ENCODE measurements at regions not wholly inside any gene's neighbourhood (a gene's known extent, or its start where the extent isn't known, plus 50 kb on each side); places are given as distances from the start of the nearest gene placed in this dataset.

GRCh38 chr5:2432076-2432920, 319.2 kb downstream of the IRX2 start:
- Histone ChIP-seq H3K4me1 (no peaks in the 10 kb centered on the region), H3K9me3 (no peaks in the 10 kb centered on the region), H3K27me3 (peaks cover 0 to 3% (median 1%) of the 10 kb centered on the region in 4 donors), H3K36me3 (no peaks in the 10 kb centered on the region), H3K27ac (no peak overlapping the region), H3K4me3 (no peak overlapping the region)
- intact Hi-C loops (cut with DNase I) = no loop called here
- DNase-seq = no peak
- 47 to 57% methylated on average over 14 of the region's 14 CpGs for WGBS, 2 donors
- ATAC-seq = no peak
- no peak for FAIRE-seq
- no peak for TF ChIP-seq CTCF (IDR thresholded peaks at IDR 0.05)

GRCh38 chr5:2430606-2431005, 320.9 kb downstream of the IRX2 start:
- Histone ChIP-seq H3K4me1 (no peaks in the 10 kb centered on the region), H3K4me3 (no peak overlapping the region), H3K9me3 (no peaks in the 10 kb centered on the region), H3K27me3 (peaks cover 0 to 4% (median 0%) of the 10 kb centered on the region in 4 donors), H3K36me3 (no peaks in the 10 kb centered on the region), H3K27ac (no peak overlapping the region)
- ATAC-seq (no peak), FAIRE-seq (no peak), DNase-seq (no peak)
- WGBS, 2 donors = 49 to 60% methylated on average over 5 of the region's 5 CpGs
- intact Hi-C loops (cut with DNase I) = no loop called here
- no peak for TF ChIP-seq CTCF (IDR thresholded peaks at IDR 0.05)

- FAIRE-seq (no peak), DNase-seq (no peak), ATAC-seq (no peak)
- Histone ChIP-seq H3K27me3 (peaks cover 0 to 4% (median 0%) of the 10 kb centered on the region in 4 donors), H3K36me3 (no peaks in the 10 kb centered on the region), H3K27ac (no peak overlapping the region), H3K9me3 (no peaks in the 10 kb centered on the region), H3K4me1 (no peaks in the 10 kb centered on the region), H3K4me3 (no peak overlapping the region)
- intact Hi-C loops (cut with DNase I) = no loop called here
- 52 to 64% methylated on average over 4 of the region's 4 CpGs for WGBS, 2 donors
- no peak for TF ChIP-seq CTCF (IDR thresholded peaks at IDR 0.05)
Observed at GRCh38 chr5:2427983-2428382, 323.5 kb downstream of the IRX2 start.

- WGBS, 2 donors = 50% methylated on average over 2 of the region's 2 CpGs
- peak; percentile 75 for FAIRE-seq
- ATAC-seq = no peak
Observed at GRCh38 chr5:2423634-2424033, 327.8 kb downstream of the IRX2 start.

More at GRCh38 chr5:2423634-2424033, 327.8 kb downstream of the IRX2 start:
- Histone ChIP-seq H3K4me1 (no peaks in the 10 kb centered on the region), H3K27ac (no peak overlapping the region), H3K27me3 (peaks cover 0 to 4% (median 0%) of the 10 kb centered on the region in 4 donors), H3K36me3 (no peaks in the 10 kb centered on the region), H3K4me3 (no peak overlapping the region), H3K9me3 (no peaks in the 10 kb centered on the region)
- intact Hi-C loops (cut with DNase I) = no loop called here
- DNase-seq = no peak
- no peak for TF ChIP-seq CTCF (IDR thresholded peaks at IDR 0.05)
